ENCODE measurements at regions not wholly inside any gene's neighbourhood (a gene's known extent, or its start where the extent isn't known, plus 50 kb on each side); places are given as distances from the start of the nearest gene placed in this dataset.

DNA sequence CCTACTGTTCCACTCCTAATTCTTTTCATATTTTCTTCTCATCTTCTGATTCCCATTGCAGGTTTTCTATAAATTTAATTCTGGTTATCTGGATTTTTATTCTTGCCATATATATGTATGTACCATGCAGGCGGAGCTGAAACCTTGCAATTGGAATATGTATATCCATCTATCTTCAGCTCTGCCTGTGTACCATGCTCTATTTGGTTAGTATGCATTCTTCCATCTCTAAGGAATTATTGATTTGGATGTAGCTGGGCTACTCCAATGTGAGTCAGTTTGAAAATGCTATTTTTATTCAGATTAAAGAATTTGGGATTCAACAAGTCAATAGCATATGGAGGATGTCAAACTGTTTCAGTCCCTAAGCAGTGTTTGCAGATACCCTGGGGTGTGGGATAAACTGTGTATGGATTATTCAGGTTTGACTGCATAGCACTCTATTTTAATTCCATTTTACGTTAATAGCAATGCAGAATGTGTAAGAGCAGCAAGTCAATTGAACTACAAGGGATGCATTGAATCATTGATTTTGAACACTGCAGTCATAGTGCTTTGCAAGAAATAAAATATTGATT is 528.1 kb upstream of the FZD8 start:
- no peaks in the 10 kb centered on the region for H3K36me3 ChIP-seq (ENCODE audit: insufficient read depth, low read length, poor library complexity, severe bottlenecking)
- no peaks in the 10 kb centered on the region for H3K27me3 ChIP-seq (replicated peaks; ENCODE audit: insufficient read depth, low read depth, low read length, poor library complexity)
- H3K27ac ChIP-seq (ENCODE audit: low read depth, low read length, poor library complexity, severe bottlenecking), result no peak overlapping the region
- POLR2A ChIA-PET (ENCODE audit: low non-redundant PET), result no interaction called here
- TF ChIP-seq, protein P1, sequence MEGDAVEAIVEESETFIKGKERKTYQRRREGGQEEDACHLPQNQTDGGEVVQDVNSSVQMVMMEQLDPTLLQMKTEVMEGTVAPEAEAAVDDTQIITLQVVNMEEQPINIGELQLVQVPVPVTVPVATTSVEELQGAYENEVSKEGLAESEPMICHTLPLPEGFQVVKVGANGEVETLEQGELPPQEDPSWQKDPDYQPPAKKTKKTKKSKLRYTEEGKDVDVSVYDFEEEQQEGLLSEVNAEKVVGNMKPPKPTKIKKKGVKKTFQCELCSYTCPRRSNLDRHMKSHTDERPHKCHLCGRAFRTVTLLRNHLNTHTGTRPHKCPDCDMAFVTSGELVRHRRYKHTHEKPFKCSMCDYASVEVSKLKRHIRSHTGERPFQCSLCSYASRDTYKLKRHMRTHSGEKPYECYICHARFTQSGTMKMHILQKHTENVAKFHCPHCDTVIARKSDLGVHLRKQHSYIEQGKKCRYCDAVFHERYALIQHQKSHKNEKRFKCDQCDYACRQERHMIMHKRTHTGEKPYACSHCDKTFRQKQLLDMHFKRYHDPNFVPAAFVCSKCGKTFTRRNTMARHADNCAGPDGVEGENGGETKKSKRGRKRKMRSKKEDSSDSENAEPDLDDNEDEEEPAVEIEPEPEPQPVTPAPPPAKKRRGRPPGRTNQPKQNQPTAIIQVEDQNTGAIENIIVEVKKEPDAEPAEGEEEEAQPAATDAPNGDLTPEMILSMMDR (conservative IDR thresholded peaks at IDR 0.05; ENCODE audit: low read depth, low read length), result no peak
- no peak for TF ChIP-seq EZH2 (IDR thresholded peaks at IDR 0.05; ENCODE audit: borderline replicate concordance, low read depth, low read length, poor library complexity, severe bottlenecking)
- intact Hi-C loops (cut with micrococcal nuclease; ENCODE audit: unreplicated experiment), result no loop called here
- no peaks in the 10 kb centered on the region for H3K4me1 ChIP-seq (ENCODE audit: insufficient read depth, low read length, poor library complexity, severe bottlenecking)
- DNase-seq (ENCODE audit: low spot score), result no peak
- H3K4me3 ChIP-seq (ENCODE audit: low read depth, low read length, poor library complexity, severe bottlenecking), result no peak overlapping the region
- H3K9me3 ChIP-seq (ENCODE audit: low read depth, low read length, poor library complexity, severe bottlenecking), result no peaks in the 10 kb centered on the region
- BruUV-seq (replicated peaks), result no TSS peak
- CTCF ChIA-PET, result no interaction called here

DNA sequence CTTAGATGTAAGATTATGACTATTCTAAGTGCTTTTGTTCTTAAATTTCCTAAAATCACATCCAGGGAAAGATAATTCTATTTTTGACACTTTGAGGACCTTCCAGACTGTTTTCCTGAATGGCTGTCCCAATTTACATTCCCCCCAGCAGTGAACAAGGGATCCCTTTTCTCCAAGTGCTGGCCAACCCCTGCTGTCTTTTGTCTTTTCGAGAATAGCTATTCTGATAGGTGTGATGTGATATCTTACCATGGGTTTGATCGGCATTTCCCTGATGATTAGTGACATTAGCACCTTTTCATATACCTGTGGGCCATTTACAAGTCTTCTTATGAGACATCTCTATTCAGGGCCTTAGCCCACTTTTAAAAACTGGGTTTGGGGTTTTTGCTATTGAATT is 526.7 kb upstream of the FZD8 start:
- ChIA-PET POLR2A (ENCODE audit: low non-redundant PET) (no interaction called here), CTCF (no interaction called here)
- Histone ChIP-seq H3K27me3 (replicated peaks; ENCODE audit: insufficient read depth, low read depth, low read length, poor library complexity) (no peaks in the 10 kb centered on the region), H3K27ac (ENCODE audit: low read depth, low read length, poor library complexity, severe bottlenecking) (no peak overlapping the region), H3K4me3 (ENCODE audit: low read depth, low read length, poor library complexity, severe bottlenecking) (no peak overlapping the region), H3K9me3 (ENCODE audit: low read depth, low read length, poor library complexity, severe bottlenecking) (no peaks in the 10 kb centered on the region), H3K4me1 (ENCODE audit: insufficient read depth, low read length, poor library complexity, severe bottlenecking) (no peaks in the 10 kb centered on the region), H3K36me3 (ENCODE audit: insufficient read depth, low read length, poor library complexity, severe bottlenecking) (no peaks in the 10 kb centered on the region)
- intact Hi-C loops (cut with micrococcal nuclease; ENCODE audit: unreplicated experiment), result no loop called here
- DNase-seq (ENCODE audit: low spot score), result no peak
- TF ChIP-seq, protein P1 (conservative IDR thresholded peaks at IDR 0.05; ENCODE audit: low read depth, low read length), result no peak
- TF ChIP-seq EZH2 (IDR thresholded peaks at IDR 0.05; ENCODE audit: borderline replicate concordance, low read depth, low read length, poor library complexity, severe bottlenecking), result no peak
- BruUV-seq (replicated peaks), result no TSS peak

DNA sequence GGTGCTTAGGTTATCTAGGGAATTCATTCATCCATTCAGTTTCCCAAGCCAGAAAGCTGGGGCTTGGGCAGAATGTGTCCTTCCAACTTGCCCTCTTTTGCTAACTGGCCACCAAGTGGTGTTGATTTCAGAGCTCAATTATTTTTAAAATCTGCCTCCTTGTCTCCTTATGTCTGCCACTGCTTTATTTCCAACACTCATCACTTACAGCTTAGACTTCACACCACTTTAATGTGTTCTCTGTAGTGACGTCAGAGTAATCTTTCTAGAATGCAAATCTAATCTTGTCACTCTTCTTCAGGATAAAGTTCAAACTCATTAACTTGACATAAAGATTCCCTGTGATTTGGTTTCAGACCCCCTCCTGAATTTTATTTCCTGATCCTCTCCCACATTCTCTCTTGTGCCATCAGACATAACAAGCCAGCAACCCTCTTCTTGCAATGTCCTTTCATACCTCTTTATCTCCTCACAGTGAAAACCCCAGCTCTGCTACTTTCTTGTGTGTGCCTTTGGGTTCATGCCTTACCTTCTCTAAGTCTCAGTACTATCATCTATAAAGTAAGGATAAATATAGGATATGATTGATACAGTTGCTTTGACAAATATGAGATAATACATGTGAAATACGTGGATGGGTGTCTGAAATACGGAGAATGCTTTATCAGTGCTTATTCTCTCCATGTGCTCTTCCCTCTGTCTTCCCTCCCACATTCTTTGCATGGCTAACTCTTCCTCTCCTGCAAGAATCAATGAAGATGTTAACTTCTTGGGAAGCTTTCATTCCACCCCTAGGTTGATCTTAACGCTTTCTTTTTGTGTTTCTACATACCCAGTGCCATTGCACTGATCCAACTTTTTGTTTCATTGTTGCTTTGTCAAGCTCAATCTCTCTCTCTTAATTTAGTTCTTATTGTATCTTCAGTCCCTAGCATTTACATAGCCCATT is 522.7 kb upstream of the FZD8 start:
- Histone ChIP-seq H3K4me1 (ENCODE audit: insufficient read depth, low read length, poor library complexity, severe bottlenecking) (no peaks in the 10 kb centered on the region), H3K27ac (ENCODE audit: low read depth, low read length, poor library complexity, severe bottlenecking) (no peak overlapping the region), H3K9me3 (ENCODE audit: low read depth, low read length, poor library complexity, severe bottlenecking) (no peaks in the 10 kb centered on the region), H3K4me3 (ENCODE audit: low read depth, low read length, poor library complexity, severe bottlenecking) (no peak overlapping the region), H3K36me3 (ENCODE audit: insufficient read depth, low read length, poor library complexity, severe bottlenecking) (no peaks in the 10 kb centered on the region), H3K27me3 (replicated peaks; ENCODE audit: insufficient read depth, low read depth, low read length, poor library complexity) (no peaks in the 10 kb centered on the region)
- intact Hi-C loops (cut with micrococcal nuclease; ENCODE audit: unreplicated experiment), result no loop called here
- CTCF ChIA-PET, result no interaction called here
- no peak for DNase-seq (ENCODE audit: low spot score)
- POLR2A ChIA-PET (ENCODE audit: low non-redundant PET), result no interaction called here
- no peak for TF ChIP-seq EZH2 (IDR thresholded peaks at IDR 0.05; ENCODE audit: borderline replicate concordance, low read depth, low read length, poor library complexity, severe bottlenecking)
- TF ChIP-seq, protein P1 (conservative IDR thresholded peaks at IDR 0.05; ENCODE audit: low read depth, low read length), result no peak
- BruUV-seq (replicated peaks), result no TSS peak

Data from A673 (cell line).